Loucy (cell line): ENCODE measurements at regions not wholly inside any gene's neighbourhood (a gene's known extent, or its start where the extent isn't known, plus 50 kb on each side); places are given as distances from the start of the nearest gene placed in this dataset.

Experiments
- H2AFZ ChIP-seq: fragments of 200-600 bp; sonication (generic); 2 replicates; pipeline ENCODE4 v1.6.0; 2016; ENCODE audit warnings: antibody characterized with exemption, mild to moderate bottlenecking, low read length, moderate library complexity
- H3F3A ChIP-seq: fragments of 200-600 bp; 2 replicates; pipeline ENCODE4 v1.6.0; 2016; ENCODE audit warnings: antibody characterized with exemption, low read depth, mild to moderate bottlenecking
- H3K27me3 ChIP-seq: fragments of 200-600 bp; sonication (generic); 2 replicates; pipeline ENCODE4 v1.6.1; 2014; ENCODE audit warnings: low read length, mild to moderate bottlenecking; ENCODE audit not compliant: insufficient read depth, poor library complexity, severe bottlenecking
- H3K36me3 ChIP-seq: fragments of 200-600 bp; sonication (generic); 2 replicates; pipeline ENCODE4 v1.6.1; 2016; ENCODE audit warnings: low read length; ENCODE audit not compliant: insufficient read depth
- H3K4me1 ChIP-seq: fragments of 200-600 bp; sonication (generic); 2 replicates; pipeline ENCODE4 v1.5.1; 2014; ENCODE audit warnings: low read length, mild to moderate bottlenecking; ENCODE audit not compliant: insufficient read depth, poor library complexity, severe bottlenecking
- H3K4me2 ChIP-seq: fragments of 200-600 bp; sonication (generic); 2 replicates; pipeline ENCODE4 v1.6.0; 2014; ENCODE audit warnings: antibody characterized with exemption, low read length, low read depth, mild to moderate bottlenecking; ENCODE audit not compliant: poor library complexity, severe bottlenecking
- H3K4me3 ChIP-seq: fragments of 200-600 bp; sonication (generic); 2 replicates; pipeline ENCODE4 v1.5.1; 2014; ENCODE audit warnings: low read length, mild to moderate bottlenecking, mixed read lengths; ENCODE audit not compliant: poor library complexity, severe bottlenecking
- H3K79me2 ChIP-seq: fragments of 200-600 bp; sonication (generic); 2 replicates; pipeline ENCODE4 v1.6.1; 2014; ENCODE audit warnings: low read length; ENCODE audit not compliant: insufficient read depth
- H3K9ac ChIP-seq: fragments of 200-600 bp; sonication (generic); 2 replicates; pipeline ENCODE4 v1.6.0; 2014; ENCODE audit warnings: mild to moderate bottlenecking, low read depth, low read length, moderate library complexity; ENCODE audit not compliant: poor library complexity, severe bottlenecking
- H3K9me2 ChIP-seq: fragments of 200-600 bp; sonication (generic); replicated peaks from 2 replicates; pipeline ENCODE4 v1.6.1; 2016; ENCODE audit warnings: low read depth, low read length, mixed read lengths
- H3K9me3 ChIP-seq: fragments of 200-600 bp; sonication (generic); 2 replicates; pipeline ENCODE4 v1.6.1; 2014; ENCODE audit warnings: mild to moderate bottlenecking, antibody characterized with exemption, low read length, low read depth; ENCODE audit not compliant: insufficient read depth
- H4K20me1 ChIP-seq: fragments of 200-600 bp; sonication (generic); 2 replicates; pipeline ENCODE4 v1.6.0; 2014; ENCODE audit warnings: antibody characterized with exemption, low read length, mild to moderate bottlenecking; ENCODE audit not compliant: insufficient read depth, poor library complexity, severe bottlenecking
- CTCF ChIP-seq: fragments of 200-600 bp; sonication (generic); conservative IDR thresholded peaks from 2 replicates; pipeline ENCODE4 v1.5.1; 2014; ENCODE audit warnings: mild to moderate bottlenecking, antibody characterized with exemption, low read length
- EZH2phosphoT487 ChIP-seq: fragments of 200-600 bp; IDR thresholded peaks from 2 replicates; pipeline ENCODE4 v1.6.1; 2018; ENCODE audit warnings: antibody characterized with exemption, mild to moderate bottlenecking, moderate library complexity, borderline replicate concordance

- no peak for TF ChIP-seq EZH2phosphoT487
- TF ChIP-seq CTCF, result no peak
- Histone ChIP-seq H2AFZ (peak overlapping the region; percentile 74), H3K4me3 (peak overlapping the region; percentile 35)
These were observed 77.1 kb upstream of the BCL6 start for GRCh38 chr3:187822402-187822801.

GRCh38 chr3:187823746-187824145, 78.5 kb upstream of the BCL6 start:
- TF ChIP-seq EZH2phosphoT487 (no peak), CTCF (no peak)
- Histone ChIP-seq H3K4me2 (no peak overlapping the region), H4K20me1 (no peaks in the 10 kb centered on the region), H3K27me3 (no peaks in the 10 kb centered on the region), H3K4me1 (peaks cover 39% of the 10 kb centered on the region), H3K79me2 (no peaks in the 10 kb centered on the region), H3K9me3 (no peaks in the 10 kb centered on the region), H3K9ac (no peak overlapping the region), H3K36me3 (no peaks in the 10 kb centered on the region), H3K4me3 (no peak overlapping the region), H2AFZ (no peak overlapping the region), H3F3A (peaks cover 3% of the 10 kb centered on the region; the same call in 1 of the 2 replicates), H3K9me2 (no peaks in the 10 kb centered on the region)

More at GRCh38 chr3:187822402-187822801, 77.1 kb upstream of the BCL6 start:
- Histone ChIP-seq H3K4me1 (peaks cover 31% of the 10 kb centered on the region), H3K9ac (peak overlapping the region; percentile 54), H3F3A (peaks cover 3% of the 10 kb centered on the region; the same call in 1 of the 2 replicates), H3K9me2 (no peaks in the 10 kb centered on the region), H3K9me3 (peaks cover 2% of the 10 kb centered on the region; the same call in 1 of the 2 replicates), H3K27me3 (no peaks in the 10 kb centered on the region), H3K4me2 (peak overlapping the region; percentile 65), H4K20me1 (no peaks in the 10 kb centered on the region), H3K79me2 (no peaks in the 10 kb centered on the region), H3K36me3 (no peaks in the 10 kb centered on the region)

- no peaks in the 10 kb centered on the region for H3K9me2 ChIP-seq
- H3K36me3 ChIP-seq, result no peaks in the 10 kb centered on the region
- no peaks in the 10 kb centered on the region for H3K9me3 ChIP-seq
- H3F3A ChIP-seq, result peaks cover 1% of the 10 kb centered on the region; the same call in 1 of the 2 replicates
- no peak overlapping the region for H3K9ac ChIP-seq
- H3K4me2 ChIP-seq, result no peak overlapping the region
- H2AFZ ChIP-seq, result no peak overlapping the region
- no peaks in the 10 kb centered on the region for H4K20me1 ChIP-seq
- no peak overlapping the region for H3K4me3 ChIP-seq
- peaks cover 27% of the 10 kb centered on the region for H3K4me1 ChIP-seq
- no peaks in the 10 kb centered on the region for H3K27me3 ChIP-seq
- no peaks in the 10 kb centered on the region for H3K79me2 ChIP-seq
- TF ChIP-seq CTCF, result no peak
- no peak for TF ChIP-seq EZH2phosphoT487
These were observed 82.5 kb upstream of the BCL6 start for GRCh38 chr3:187827723-187828122.
